SK-N-SH treated with all-trans-retinoic acid at 6 μM for 48 hours (cell line): ENCODE measurements at regions not wholly inside any gene's neighbourhood (a gene's known extent, or its start where the extent isn't known, plus 50 kb on each side); places are given as distances from the start of the nearest gene placed in this dataset.

Experiments
- ATAC-seq: fragments of 200-7000 bp; cut with Tn5 transposase; 3 replicates; pipeline ENCODE4 v1.9.1; 2020; ENCODE audit warnings: mild to moderate bottlenecking, moderate library complexity
- ARNTL ChIP-seq: fragments of 450-650 bp; formaldehyde crosslinking; IDR thresholded peaks from 2 replicates; pipeline ENCODE4 v1.5.0; 2020; ENCODE audit warnings: low read depth, mild to moderate bottlenecking, moderate library complexity, borderline replicate concordance
- BACH2 ChIP-seq: fragments of 250-450 bp; sonication (Bioruptor Pico); IDR thresholded peaks from 2 replicates; pipeline ENCODE4 v1.9.0; 2021; ENCODE audit warnings: mild to moderate bottlenecking, borderline replicate concordance
- CSDC2 ChIP-seq: fragments of 250-450 bp; sonication (Bioruptor Pico); IDR thresholded peaks from 2 replicates; pipeline ENCODE4 v1.5.0; 2020; ENCODE audit warnings: mild to moderate bottlenecking, moderate library complexity
- ESRRG ChIP-seq: fragments of 250-450 bp; sonication (Bioruptor Pico); IDR thresholded peaks from 2 replicates; pipeline ENCODE4 v1.6.1; 2021; ENCODE audit warnings: mild to moderate bottlenecking
- GLIS3 ChIP-seq: fragments of 250-450 bp; sonication (Bioruptor Pico); IDR thresholded peaks from 2 replicates; pipeline ENCODE4 v1.5.0; 2020; ENCODE audit warnings: mild to moderate bottlenecking, moderate library complexity
- ISL1 ChIP-seq: fragments of 250-450 bp; sonication (Bioruptor Pico); IDR thresholded peaks from 2 replicates; pipeline ENCODE4 v2.1.2; 2022; ENCODE audit warnings: mild to moderate bottlenecking, moderate library complexity
- OSR1 ChIP-seq: fragments of 250-450 bp; sonication (Bioruptor Pico); IDR thresholded peaks from 2 replicates; pipeline ENCODE4 v1.8.0; 2022; ENCODE audit warnings: moderate library complexity, mild to moderate bottlenecking, inconsistent platforms
- PPARA ChIP-seq: fragments of 250-450 bp; sonication (Bioruptor Pico); IDR thresholded peaks from 2 replicates; pipeline ENCODE4 v1.5.0; 2020; ENCODE audit warnings: mild to moderate bottlenecking, borderline replicate concordance
- RARB ChIP-seq: fragments of 250-450 bp; sonication (Bioruptor Pico); IDR thresholded peaks from 2 replicates; pipeline ENCODE4 v1.8.0; 2021; ENCODE audit warnings: mild to moderate bottlenecking, moderate library complexity
- TCF4 ChIP-seq: fragments of 250-450 bp; sonication (Bioruptor Pico); IDR thresholded peaks from 2 replicates; pipeline ENCODE4 v1.8.0; 2021; ENCODE audit warnings: mild to moderate bottlenecking, moderate library complexity, borderline replicate concordance
- TOX ChIP-seq: fragments of 250-450 bp; sonication (Bioruptor Pico); IDR thresholded peaks from 2 replicates; pipeline ENCODE4 v1.8.0; 2021; ENCODE audit warnings: mild to moderate bottlenecking, moderate library complexity, borderline replicate concordance
- TSHZ2 ChIP-seq: fragments of 250-450 bp; sonication (Bioruptor Pico); IDR thresholded peaks from 2 replicates; pipeline ENCODE4 v1.5.0; 2020; ENCODE audit warnings: mild to moderate bottlenecking, moderate library complexity
- ZC3H10 ChIP-seq: fragments of 250-450 bp; sonication (Bioruptor Pico); IDR thresholded peaks from 2 replicates; pipeline ENCODE4 v1.5.1; 2021; ENCODE audit warnings: mild to moderate bottlenecking, moderate library complexity
- ZFP3 ChIP-seq: fragments of 250-450 bp; sonication (Bioruptor Pico); IDR thresholded peaks from 2 replicates; pipeline ENCODE4 v1.5.0; 2020; ENCODE audit warnings: mild to moderate bottlenecking, moderate library complexity
- ZFP30 ChIP-seq: fragments of 450-650 bp; formaldehyde crosslinking; IDR thresholded peaks from 2 replicates; pipeline ENCODE4 v1.5.0; 2022; ENCODE audit warnings: mild to moderate bottlenecking, moderate library complexity
- ZNF565 ChIP-seq: fragments of 450-650 bp; formaldehyde crosslinking; conservative IDR thresholded peaks from 2 replicates; pipeline ENCODE4 v1.5.0; 2020; ENCODE audit warnings: low read depth, mild to moderate bottlenecking, moderate library complexity
- ZNF70 ChIP-seq: fragments of 450-650 bp; formaldehyde crosslinking; IDR thresholded peaks from 2 replicates; pipeline ENCODE4 v1.5.0; 2020; ENCODE audit warnings: mild to moderate bottlenecking, moderate library complexity
- ZNF8 ChIP-seq: fragments of 450-650 bp; formaldehyde crosslinking; IDR thresholded peaks from 2 replicates; pipeline ENCODE4 v1.5.0; 2020; ENCODE audit warnings: mild to moderate bottlenecking, moderate library complexity
- TF ChIP-seq, protein P1 (sequence below): fragments of 250-450 bp; sonication (Bioruptor Pico); IDR thresholded peaks from 2 replicates; pipeline ENCODE4 v1.8.0; 2021; ENCODE audit warnings: low read depth, mild to moderate bottlenecking, moderate library complexity, borderline replicate concordance
- TF ChIP-seq, protein P2 (sequence below): fragments of 250-450 bp; sonication (Bioruptor Pico); IDR thresholded peaks from 2 replicates; pipeline ENCODE4 v1.8.0; 2020; ENCODE audit warnings: mild to moderate bottlenecking, moderate library complexity, borderline replicate concordance
- TF ChIP-seq, protein P3 (sequence below): fragments of 250-450 bp; sonication (Bioruptor Pico); IDR thresholded peaks from 2 replicates; pipeline ENCODE4 v1.5.1; 2021; ENCODE audit warnings: mild to moderate bottlenecking, moderate library complexity

GRCh38 chr14:76947078-76947837, 81.2 kb downstream of the IRF2BPL start:
- ATAC-seq = peak; percentile 87
- TF ChIP-seq ZNF8 (CRISPR knock-in tag) = peak; percentile 16; the same call in 1 of the 2 replicates
- peak; percentile 78 for TF ChIP-seq TSHZ2 (CRISPR knock-in tag)
- 0 out of 2 replicates have a peak, but pooled peaks have one; percentile 32 for TF ChIP-seq OSR1 (CRISPR knock-in tag)
- peak; percentile 77; the same call in 1 of the 2 replicates for TF ChIP-seq ZNF565 (CRISPR knock-in tag)
- 0 out of 2 replicates have a peak, but pooled peaks have one; percentile 11 for TF ChIP-seq GLIS3 (CRISPR knock-in tag)
- TF ChIP-seq, protein P1, sequence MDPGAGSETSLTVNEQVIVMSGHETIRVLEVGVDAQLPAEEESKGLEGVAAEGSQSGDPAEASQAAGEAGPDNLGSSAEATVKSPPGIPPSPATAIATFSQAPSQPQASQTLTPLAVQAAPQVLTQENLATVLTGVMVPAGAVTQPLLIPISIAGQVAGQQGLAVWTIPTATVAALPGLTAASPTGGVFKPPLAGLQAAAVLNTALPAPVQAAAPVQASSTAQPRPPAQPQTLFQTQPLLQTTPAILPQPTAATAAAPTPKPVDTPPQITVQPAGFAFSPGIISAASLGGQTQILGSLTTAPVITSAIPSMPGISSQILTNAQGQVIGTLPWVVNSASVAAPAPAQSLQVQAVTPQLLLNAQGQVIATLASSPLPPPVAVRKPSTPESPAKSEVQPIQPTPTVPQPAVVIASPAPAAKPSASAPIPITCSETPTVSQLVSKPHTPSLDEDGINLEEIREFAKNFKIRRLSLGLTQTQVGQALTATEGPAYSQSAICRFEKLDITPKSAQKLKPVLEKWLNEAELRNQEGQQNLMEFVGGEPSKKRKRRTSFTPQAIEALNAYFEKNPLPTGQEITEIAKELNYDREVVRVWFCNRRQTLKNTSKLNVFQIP = no peak
- peak; percentile 67; the same call in 1 of the 2 replicates for TF ChIP-seq ZFP3
- TF ChIP-seq ESRRG = no peak
- TF ChIP-seq RARB (CRISPR knock-in tag) = no peak
- peak; percentile 24; the same call in 1 of the 2 replicates for TF ChIP-seq TCF4
- TF ChIP-seq ZNF70 (CRISPR knock-in tag) = peak; percentile 52; the same call in 1 of the 2 replicates

GRCh38 chr14:76946753-76947077, 81.8 kb downstream of the IRF2BPL start:
- ATAC-seq = no peak; the same call in 2 of the 3 replicates
- TF ChIP-seq ZC3H10 = no peak
- TF ChIP-seq ESRRG = no peak
- TF ChIP-seq CSDC2 (CRISPR knock-in tag) = no peak
- TF ChIP-seq OSR1 (CRISPR knock-in tag) = no peak
- TF ChIP-seq, protein P2, sequence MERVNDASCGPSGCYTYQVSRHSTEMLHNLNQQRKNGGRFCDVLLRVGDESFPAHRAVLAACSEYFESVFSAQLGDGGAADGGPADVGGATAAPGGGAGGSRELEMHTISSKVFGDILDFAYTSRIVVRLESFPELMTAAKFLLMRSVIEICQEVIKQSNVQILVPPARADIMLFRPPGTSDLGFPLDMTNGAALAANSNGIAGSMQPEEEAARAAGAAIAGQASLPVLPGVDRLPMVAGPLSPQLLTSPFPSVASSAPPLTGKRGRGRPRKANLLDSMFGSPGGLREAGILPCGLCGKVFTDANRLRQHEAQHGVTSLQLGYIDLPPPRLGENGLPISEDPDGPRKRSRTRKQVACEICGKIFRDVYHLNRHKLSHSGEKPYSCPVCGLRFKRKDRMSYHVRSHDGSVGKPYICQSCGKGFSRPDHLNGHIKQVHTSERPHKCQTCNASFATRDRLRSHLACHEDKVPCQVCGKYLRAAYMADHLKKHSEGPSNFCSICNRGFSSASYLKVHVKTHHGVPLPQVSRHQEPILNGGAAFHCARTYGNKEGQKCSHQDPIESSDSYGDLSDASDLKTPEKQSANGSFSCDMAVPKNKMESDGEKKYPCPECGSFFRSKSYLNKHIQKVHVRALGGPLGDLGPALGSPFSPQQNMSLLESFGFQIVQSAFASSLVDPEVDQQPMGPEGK (CRISPR knock-in tag) = no peak
- no peak for TF ChIP-seq ZFP30
- no peak for TF ChIP-seq ISL1
- no peak for TF ChIP-seq ZFP3

DNA sequence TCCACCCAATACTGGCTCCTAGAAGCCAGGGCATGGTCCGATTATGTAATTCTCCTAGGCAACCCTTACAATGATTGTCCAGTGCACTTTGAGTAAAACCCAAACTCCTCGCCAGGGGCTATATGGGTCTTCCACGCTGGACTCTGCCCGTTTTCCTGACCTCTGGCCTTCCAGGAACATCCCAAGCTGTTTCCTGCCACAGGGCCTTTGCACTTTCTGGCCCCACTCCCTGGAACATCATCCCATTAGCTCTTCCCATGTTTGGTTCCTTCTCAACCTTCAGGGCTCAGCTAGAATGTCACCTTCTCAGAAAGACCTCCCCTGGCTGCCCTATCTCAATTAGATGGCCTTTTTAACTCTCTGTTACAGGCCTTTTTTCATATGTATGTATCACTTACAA, 85.4 kb downstream of the IRF2BPL start:
- no peak for ATAC-seq
- TF ChIP-seq ARNTL (no peak), ZNF70 (CRISPR knock-in tag) (no peak), ZFP3 (no peak), BACH2 (no peak), RARB (CRISPR knock-in tag) (no peak), ZFP30 (no peak), TOX (no peak), PPARA (no peak), ZNF565 (CRISPR knock-in tag) (no peak), TCF4 (no peak), ZNF8 (CRISPR knock-in tag) (no peak), ISL1 (no peak), CSDC2 (CRISPR knock-in tag) (no peak), ZC3H10 (no peak), ESRRG (no peak), OSR1 (CRISPR knock-in tag) (no peak), GLIS3 (CRISPR knock-in tag) (no peak), TSHZ2 (CRISPR knock-in tag) (no peak)
- TF ChIP-seq, protein P3, sequence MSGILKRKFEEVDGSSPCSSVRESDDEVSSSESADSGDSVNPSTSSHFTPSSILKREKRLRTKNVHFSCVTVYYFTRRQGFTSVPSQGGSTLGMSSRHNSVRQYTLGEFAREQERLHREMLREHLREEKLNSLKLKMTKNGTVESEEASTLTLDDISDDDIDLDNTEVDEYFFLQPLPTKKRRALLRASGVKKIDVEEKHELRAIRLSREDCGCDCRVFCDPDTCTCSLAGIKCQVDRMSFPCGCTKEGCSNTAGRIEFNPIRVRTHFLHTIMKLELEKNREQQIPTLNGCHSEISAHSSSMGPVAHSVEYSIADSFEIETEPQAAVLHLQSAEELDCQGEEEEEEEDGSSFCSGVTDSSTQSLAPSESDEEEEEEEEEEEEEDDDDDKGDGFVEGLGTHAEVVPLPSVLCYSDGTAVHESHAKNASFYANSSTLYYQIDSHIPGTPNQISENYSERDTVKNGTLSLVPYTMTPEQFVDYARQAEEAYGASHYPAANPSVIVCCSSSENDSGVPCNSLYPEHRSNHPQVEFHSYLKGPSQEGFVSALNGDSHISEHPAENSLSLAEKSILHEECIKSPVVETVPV = no peak
- TF ChIP-seq, protein P2 (CRISPR knock-in tag) = no peak
